BJ (cell line): ENCODE measurements at regions not wholly inside any gene's neighbourhood (a gene's known extent, or its start where the extent isn't known, plus 50 kb on each side); places are given as distances from the start of the nearest gene placed in this dataset.

Experiments
- CTCF ChIA-PET: fragments of 350-600 bp; formaldehyde crosslinking; extraction: SDS; loops from one replicate; lab custom pipeline; 2021; ENCODE audit warnings: antibody characterized with exemption, inconsistent platforms; lab: Yijun Ruan, JAX
- POLR2A ChIA-PET: fragments of 300-600 bp; sonication (Branson Sonifier 250); formaldehyde crosslinking; extraction: SDS; loops from one replicate; lab custom pipeline; 2021; ENCODE audit warnings: antibody characterized with exemption; lab: Charles Lee
- DNase-seq: peaks from one replicate; pipeline ENCODE4 v3.0.0-alpha.2; 2011; ENCODE audit warnings: low read depth
- H3K27me3 ChIP-seq: 2 replicates; pipeline ENCODE4 v1.6.0; 2011; ENCODE audit warnings: low read length; ENCODE audit not compliant: control insufficient read depth, insufficient read depth
- H3K36me3 ChIP-seq: 2 replicates; pipeline ENCODE4 v1.5.1; 2011; ENCODE audit warnings: low read length; ENCODE audit not compliant: control insufficient read depth, insufficient read depth
- H3K4me3 ChIP-seq: 2 replicates; pipeline ENCODE4 v1.5.1; 2011; ENCODE audit warnings: low read depth, mild to moderate bottlenecking, control low read depth, low read length
- CTCF ChIP-seq: IDR thresholded peaks from 2 replicates; pipeline ENCODE4 v1.5.1; 2011; ENCODE audit warnings: low read depth, mild to moderate bottlenecking, control low read depth, inconsistent platforms, low read length, moderate library complexity; ENCODE audit not compliant: insufficient read depth

GRCh38 chr12:19739195-19739776 lies 300.0 kb downstream of the AEBP2 start:
- no peak for DNase-seq
- Histone ChIP-seq H3K4me3 (no peak overlapping the region), H3K27me3 (no peaks in the 10 kb centered on the region), H3K36me3 (no peaks in the 10 kb centered on the region)
- peak; percentile 55 for TF ChIP-seq CTCF
- ChIA-PET CTCF (interaction anchor here (0.6 to 2.6 kb wide), 16 partner anchors 8 to 629 kb away, joined by 3 to 13 read pairs (median 3); partner anchors contain the start of gene PDE3A), POLR2A (interaction anchor here (0.5 kb wide), 1 partner anchor 87 kb away, joined by 3 read pairs; no protein-coding TSS in a partner anchor)

GRCh38 chr12:19740472-19741131 lies 301.3 kb downstream of the AEBP2 start:
- no peak for DNase-seq
- no peak overlapping the region for H3K4me3 ChIP-seq
- H3K27me3 ChIP-seq = no peaks in the 10 kb centered on the region
- POLR2A ChIA-PET = no interaction called here
- TF ChIP-seq CTCF = no peak
- H3K36me3 ChIP-seq = no peaks in the 10 kb centered on the region
- CTCF ChIA-PET = interaction anchor here (0.5 to 2.6 kb wide), 9 partner anchors 9 to 247 kb away, joined by 3 to 13 read pairs (median 3); no protein-coding TSS in a partner anchor

- no peak overlapping the region for H3K4me3 ChIP-seq
- ChIA-PET CTCF (interaction anchor here (1.0 to 2.6 kb wide), 2 partner anchors 16 to 152 kb away, joined by 3 to 13 read pairs; no protein-coding TSS in a partner anchor), POLR2A (no interaction called here)
- no peak for TF ChIP-seq CTCF
- no peaks in the 10 kb centered on the region for H3K36me3 ChIP-seq
- H3K27me3 ChIP-seq = no peaks in the 10 kb centered on the region
- DNase-seq = no peak
These were observed 301.8 kb downstream of the AEBP2 start for GRCh38 chr12:19741132-19741489.

- no peaks in the 10 kb centered on the region for H3K36me3 ChIP-seq
- ChIA-PET POLR2A (no interaction called here), CTCF (no interaction called here)
- H3K4me3 ChIP-seq = no peak overlapping the region
- no peak for TF ChIP-seq CTCF
- no peaks in the 10 kb centered on the region for H3K27me3 ChIP-seq
- DNase-seq = no peak
These were observed 305.5 kb downstream of the AEBP2 start for GRCh38 chr12:19744705-19745218.

GRCh38 chr12:19746471-19746870 lies 307.2 kb downstream of the AEBP2 start:
- no peak for TF ChIP-seq CTCF
- ChIA-PET CTCF (interaction anchor here (0.9 to 1.4 kb wide), 4 partner anchors 9 to 147 kb away, joined by 3 to 4 read pairs (median 3); no protein-coding TSS in a partner anchor), POLR2A (no interaction called here)

More at GRCh38 chr12:19746471-19746870, 307.2 kb downstream of the AEBP2 start:
- H3K4me3 ChIP-seq = no peak overlapping the region
- H3K36me3 ChIP-seq = no peaks in the 10 kb centered on the region
- no peaks in the 10 kb centered on the region for H3K27me3 ChIP-seq
- DNase-seq = no peak
